DND-41 (cell line): ENCODE measurements at regions not wholly inside any gene's neighbourhood (a gene's known extent, or its start where the extent isn't known, plus 50 kb on each side); places are given as distances from the start of the nearest gene placed in this dataset.

Experiments used
- CTCF ChIP-seq: IDR thresholded peaks from 2 replicates; pipeline ENCODE4 v1.5.1; 2012; ENCODE audit warnings: borderline replicate concordance, low read length, moderate library complexity, mild to moderate bottlenecking; ENCODE audit not compliant: poor library complexity, severe bottlenecking; ENCODE audit errors: extremely low read depth
- EZH2 ChIP-seq: IDR thresholded peaks from 3 replicates; pipeline ENCODE4 v1.6.1; 2012; ENCODE audit warnings: borderline replicate concordance, low read depth, mild to moderate bottlenecking, moderate library complexity, low read length, inconsistent platforms; ENCODE audit not compliant: severe bottlenecking

DNA sequence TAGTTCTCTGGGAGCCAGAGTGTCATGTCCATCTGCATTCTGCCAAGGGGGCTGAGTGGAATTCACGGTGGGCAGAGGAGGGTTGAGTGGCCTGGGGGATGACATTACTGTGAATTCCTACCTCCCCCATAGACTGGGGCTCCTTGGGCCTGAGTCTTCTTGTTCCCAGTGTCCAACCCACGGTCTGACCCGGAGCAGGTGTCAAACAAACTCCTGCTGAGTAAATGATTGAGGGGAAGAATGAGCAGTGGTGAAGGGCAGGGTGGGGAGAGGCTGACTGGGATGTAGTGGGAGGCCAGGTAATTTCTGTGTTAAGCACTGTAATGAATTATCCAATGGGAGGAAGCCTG, 597.6 kb downstream of the MATN1 start:
- TF ChIP-seq CTCF (no peak), EZH2 (no peak)
